ENCODE measurements at regions not wholly inside any gene's neighbourhood (a gene's known extent, or its start where the extent isn't known, plus 50 kb on each side); places are given as distances from the start of the nearest gene placed in this dataset.

- DNase-seq (ENCODE audit: low spot score) = no peak
Observed at GRCh38 chr3:159791336-159791735, 197.3 kb upstream of the IL12A start.

- DNase-seq (ENCODE audit: low spot score) = no peak
Observed at GRCh38 chr3:159792070-159792469, 196.6 kb upstream of the IL12A start.

GRCh38 chr3:159795042-159795441 is 193.6 kb upstream of the IL12A start:
- no peak for DNase-seq (ENCODE audit: low spot score)

- no peak for DNase-seq (ENCODE audit: low spot score)
Observed at GRCh38 chr3:159795681-159796175, 192.9 kb upstream of the IL12A start.

- DNase-seq (ENCODE audit: low spot score) = no peak
Observed at GRCh38 chr3:159796226-159796625, 192.4 kb upstream of the IL12A start.

GRCh38 chr3:159796744-159797143 is 191.9 kb upstream of the IL12A start:
- peak; percentile 32 for DNase-seq (ENCODE audit: low spot score)

GRCh38 chr3:159797771-159798170 is 190.9 kb upstream of the IL12A start:
- no peak for DNase-seq (ENCODE audit: low spot score)

GRCh38 chr3:159798951-159799350 is 189.7 kb upstream of the IL12A start:
- peak; percentile 39 for DNase-seq (ENCODE audit: low spot score)

- DNase-seq (ENCODE audit: low spot score) = no peak
Observed at GRCh38 chr3:159800434-159801155, 188.0 kb upstream of the IL12A start.

- no peak for DNase-seq (ENCODE audit: low spot score)
Observed at GRCh38 chr3:159802864-159803263, 185.8 kb upstream of the IL12A start.

GRCh38 chr3:159803459-159803858 is 185.2 kb upstream of the IL12A start:
- DNase-seq (ENCODE audit: low spot score) = no peak

GRCh38 chr3:159804726-159805410 is 183.8 kb upstream of the IL12A start:
- peak; percentile 82 for DNase-seq (ENCODE audit: low spot score)

- DNase-seq (ENCODE audit: low spot score) = no peak
Observed at GRCh38 chr3:159805411-159805772, 183.2 kb upstream of the IL12A start.

- no peak for DNase-seq (ENCODE audit: low spot score)
Observed at GRCh38 chr3:159806412-159806811, 182.2 kb upstream of the IL12A start.

- no peak for DNase-seq (ENCODE audit: low spot score)
Observed at GRCh38 chr3:159807137-159808040, 181.2 kb upstream of the IL12A start.

- DNase-seq (ENCODE audit: low spot score) = no peak
Observed at GRCh38 chr3:159813822-159814531, 174.7 kb upstream of the IL12A start.

- no peak for DNase-seq (ENCODE audit: low spot score)
Observed at GRCh38 chr3:159816512-159816911, 172.1 kb upstream of the IL12A start.

GRCh38 chr3:159817126-159817525 is 171.5 kb upstream of the IL12A start:
- no peak for DNase-seq (ENCODE audit: low spot score)

- DNase-seq (ENCODE audit: low spot score) = no peak
Observed at GRCh38 chr3:159817571-159817970, 171.1 kb upstream of the IL12A start.

- DNase-seq (ENCODE audit: low spot score) = no peak
Observed at GRCh38 chr3:159818399-159818798, 170.2 kb upstream of the IL12A start.

GRCh38 chr3:159818997-159819500 is 169.6 kb upstream of the IL12A start:
- DNase-seq (ENCODE audit: low spot score) = no peak

GRCh38 chr3:159819676-159820075 is 169.0 kb upstream of the IL12A start:
- DNase-seq (ENCODE audit: low spot score) = no peak
